ENCODE measurements at regions not wholly inside any gene's neighbourhood (a gene's known extent, or its start where the extent isn't known, plus 50 kb on each side); places are given as distances from the start of the nearest gene placed in this dataset.

DNA sequence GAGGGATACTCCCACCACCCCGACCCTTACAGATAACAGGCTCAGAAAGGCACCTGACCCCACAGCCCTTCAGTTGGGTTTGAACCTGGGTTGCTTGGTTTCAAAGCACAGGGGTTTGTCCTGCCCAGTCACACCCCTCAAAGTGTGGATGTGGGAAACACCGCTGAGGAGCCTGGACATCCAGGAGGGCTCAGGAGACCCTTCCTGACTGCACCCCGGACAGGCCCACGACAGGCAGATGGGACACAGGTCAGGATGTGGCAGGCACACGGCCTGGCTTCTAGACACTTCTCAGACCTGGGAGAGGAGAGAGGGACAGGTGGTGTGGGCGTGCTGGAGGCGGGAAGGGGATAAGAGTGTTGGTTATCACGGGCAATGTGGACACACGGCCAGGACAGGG, 932.3 kb downstream of the BRD1 start:
- intact Hi-C loops (cut with micrococcal nuclease): no loop called here
- Mint-ChIP-seq H3K27ac (no peak overlapping the region), H3K9me3 (no peaks in the 10 kb centered on the region), H3K27me3 (ENCODE audit: low read depth) (peaks cover 39% of the 10 kb centered on the region), H3K36me3 (ENCODE audit: low read depth) (no peaks in the 10 kb centered on the region), H3K4me3 (no peak overlapping the region), H3K4me1 (ENCODE audit: low read depth) (no peaks in the 10 kb centered on the region)
- CTCF ChIA-PET: no interaction called here
- DNase-seq: no peak

DNA sequence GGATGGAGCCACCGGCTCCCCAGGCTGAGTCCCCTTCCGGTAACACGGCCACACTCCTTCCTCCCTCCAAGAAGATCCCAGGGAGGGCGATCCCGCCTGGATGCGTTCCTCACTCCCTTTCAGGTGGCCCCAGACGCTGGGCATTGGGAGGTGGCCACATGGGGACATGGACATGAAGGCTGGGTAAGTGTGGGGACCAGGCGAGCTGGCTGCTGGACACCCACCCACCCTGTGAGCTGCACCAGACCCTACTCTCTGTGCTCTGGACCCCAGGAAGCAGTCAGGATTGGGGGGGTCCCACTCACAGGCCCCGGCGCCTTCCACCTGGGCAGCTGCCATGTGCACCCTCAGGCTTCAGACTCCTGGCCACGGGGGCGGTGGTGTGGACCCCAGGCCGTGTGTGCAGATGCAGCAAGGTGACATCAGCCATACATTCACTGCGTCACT, 932.8 kb downstream of the BRD1 start:
- intact Hi-C loops (cut with micrococcal nuclease): no loop called here
- peaks cover 39% of the 10 kb centered on the region for H3K27me3 Mint-ChIP-seq (ENCODE audit: low read depth)
- CTCF ChIA-PET: no interaction called here
- H3K4me1 Mint-ChIP-seq (ENCODE audit: low read depth): no peaks in the 10 kb centered on the region
- H3K27ac Mint-ChIP-seq: no peak overlapping the region
- DNase-seq: no peak
- H3K36me3 Mint-ChIP-seq (ENCODE audit: low read depth): no peaks in the 10 kb centered on the region
- no peak overlapping the region for H3K4me3 Mint-ChIP-seq
- H3K9me3 Mint-ChIP-seq: no peaks in the 10 kb centered on the region

DNA sequence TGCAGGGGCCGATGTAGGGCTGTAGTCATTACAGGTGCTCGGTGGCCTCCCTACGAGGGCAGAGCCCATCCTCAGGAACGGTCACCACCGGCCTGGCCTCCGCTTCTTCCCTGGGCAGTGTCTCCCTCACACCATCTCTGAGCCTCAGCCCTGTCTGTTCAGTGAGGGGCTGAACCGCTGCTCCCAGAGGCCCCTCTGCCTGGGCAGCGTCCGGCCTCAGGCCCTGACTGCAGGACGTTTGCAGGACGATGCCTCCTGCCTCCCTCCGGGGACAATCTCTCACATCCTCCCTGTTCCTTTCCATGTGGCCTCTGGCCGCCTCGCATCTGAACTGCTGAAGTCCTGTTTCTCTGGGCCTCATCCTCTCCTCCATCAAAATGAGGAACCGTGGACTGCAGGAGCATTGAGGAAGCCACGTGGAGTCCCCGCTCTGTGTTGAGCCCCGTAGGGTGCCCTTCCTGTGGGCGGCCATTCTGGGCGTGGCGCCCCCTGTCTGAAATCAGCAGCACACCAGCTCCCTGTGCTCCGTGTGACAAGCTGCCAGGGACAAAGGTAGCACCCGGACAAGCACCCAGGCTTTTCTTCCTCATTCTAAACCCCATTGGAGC, 933.5 kb downstream of the BRD1 start:
- Mint-ChIP-seq H3K36me3 (ENCODE audit: low read depth) (no peaks in the 10 kb centered on the region), H3K9me3 (no peaks in the 10 kb centered on the region), H3K27ac (no peak overlapping the region), H3K4me3 (no peak overlapping the region), H3K27me3 (ENCODE audit: low read depth) (peaks cover 43% of the 10 kb centered on the region), H3K4me1 (ENCODE audit: low read depth) (no peaks in the 10 kb centered on the region)
- CTCF ChIA-PET: no interaction called here
- DNase-seq: no peak
- intact Hi-C loops (cut with micrococcal nuclease): no loop called here

DNA sequence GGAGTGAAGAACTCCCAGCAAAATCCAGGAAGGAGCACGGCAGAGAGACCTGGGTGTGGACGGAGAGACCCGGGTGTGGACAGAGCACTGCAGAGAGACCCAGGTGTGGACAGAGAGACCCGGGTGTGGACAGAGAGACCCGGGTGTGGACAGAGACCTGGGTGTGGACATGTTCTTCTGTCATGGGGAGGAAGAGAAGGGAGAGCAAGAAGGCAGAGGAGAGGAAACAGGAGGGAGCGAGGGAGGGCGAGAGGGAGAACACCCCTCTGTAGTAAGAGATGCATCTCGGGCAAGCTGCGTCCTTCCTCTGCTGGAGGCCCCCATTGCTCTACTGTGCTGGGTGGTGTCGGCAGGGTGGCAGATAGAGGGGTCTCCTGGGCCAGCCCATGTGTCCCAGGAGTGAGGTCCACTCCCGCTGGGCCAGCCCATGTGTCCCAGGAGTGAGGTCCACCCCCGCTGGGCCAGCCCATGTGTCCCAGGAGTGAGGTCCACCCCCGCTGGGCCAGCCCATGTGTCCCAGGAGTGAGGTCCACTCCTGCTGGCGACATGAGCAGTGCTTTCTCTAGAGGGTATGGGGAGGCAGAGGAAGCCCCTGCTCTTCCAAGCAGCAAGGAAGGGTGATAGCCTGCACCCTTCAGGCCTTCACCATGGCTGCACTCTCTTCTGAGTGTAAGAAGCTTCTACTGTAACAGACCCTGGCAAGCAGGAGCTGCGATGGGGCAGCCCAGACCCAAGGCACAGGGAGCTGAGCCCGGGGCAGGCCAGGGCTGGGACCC, 934.2 kb downstream of the BRD1 start:
- H3K4me1 Mint-ChIP-seq (ENCODE audit: low read depth): no peaks in the 10 kb centered on the region
- H3K9me3 Mint-ChIP-seq: no peaks in the 10 kb centered on the region
- intact Hi-C loops (cut with micrococcal nuclease): no loop called here

DNA sequence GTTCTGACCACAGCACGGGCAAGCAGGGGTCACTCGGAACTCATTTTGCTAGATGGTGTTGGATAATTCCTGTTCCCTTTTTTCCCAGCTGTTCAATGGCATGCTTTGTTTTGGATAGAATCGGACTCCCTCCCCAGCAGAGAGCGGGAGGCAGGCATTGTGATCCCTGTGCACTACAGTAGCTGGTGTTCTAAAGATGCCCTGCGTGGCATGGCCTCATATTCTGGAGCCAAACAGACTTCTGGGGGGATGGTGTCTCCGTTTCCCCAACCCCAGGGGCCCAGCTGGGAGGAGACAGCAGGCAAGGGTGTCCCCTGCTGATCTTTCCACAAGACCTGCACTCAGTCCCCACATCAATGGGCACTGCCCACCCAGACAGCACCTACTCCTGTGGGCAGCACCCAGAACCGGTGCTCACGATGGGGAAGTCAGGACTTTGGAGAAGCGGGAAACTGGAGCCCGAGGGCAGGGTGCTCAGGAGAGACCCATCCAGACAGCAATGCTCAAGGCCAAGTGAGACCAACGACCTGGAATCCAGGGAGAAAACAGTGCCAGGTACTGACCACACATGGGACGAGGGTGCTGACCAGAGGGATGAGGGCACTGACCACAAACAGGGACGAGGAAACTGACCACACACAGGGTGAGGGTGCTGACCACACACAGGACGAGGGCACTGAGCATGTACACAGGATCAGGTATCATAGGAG, 934.9 kb downstream of the BRD1 start:
- H3K9me3 Mint-ChIP-seq: no peaks in the 10 kb centered on the region
- H3K36me3 Mint-ChIP-seq (ENCODE audit: low read depth): no peaks in the 10 kb centered on the region
- DNase-seq: no peak
- intact Hi-C loops (cut with micrococcal nuclease): no loop called here
- no peak overlapping the region for H3K4me3 Mint-ChIP-seq
- H3K27ac Mint-ChIP-seq: no peak overlapping the region
- peaks cover 45% of the 10 kb centered on the region for H3K27me3 Mint-ChIP-seq (ENCODE audit: low read depth)
- CTCF ChIA-PET: no interaction called here
- no peaks in the 10 kb centered on the region for H3K4me1 Mint-ChIP-seq (ENCODE audit: low read depth)

More for the DNA sequence above, 934.2 kb downstream of the BRD1 start:
- Mint-ChIP-seq H3K4me3 (no peak overlapping the region), H3K36me3 (ENCODE audit: low read depth) (no peaks in the 10 kb centered on the region), H3K27me3 (ENCODE audit: low read depth) (peaks cover 45% of the 10 kb centered on the region), H3K27ac (no peak overlapping the region)
- CTCF ChIA-PET: no interaction called here
- no peak for DNase-seq

DNA sequence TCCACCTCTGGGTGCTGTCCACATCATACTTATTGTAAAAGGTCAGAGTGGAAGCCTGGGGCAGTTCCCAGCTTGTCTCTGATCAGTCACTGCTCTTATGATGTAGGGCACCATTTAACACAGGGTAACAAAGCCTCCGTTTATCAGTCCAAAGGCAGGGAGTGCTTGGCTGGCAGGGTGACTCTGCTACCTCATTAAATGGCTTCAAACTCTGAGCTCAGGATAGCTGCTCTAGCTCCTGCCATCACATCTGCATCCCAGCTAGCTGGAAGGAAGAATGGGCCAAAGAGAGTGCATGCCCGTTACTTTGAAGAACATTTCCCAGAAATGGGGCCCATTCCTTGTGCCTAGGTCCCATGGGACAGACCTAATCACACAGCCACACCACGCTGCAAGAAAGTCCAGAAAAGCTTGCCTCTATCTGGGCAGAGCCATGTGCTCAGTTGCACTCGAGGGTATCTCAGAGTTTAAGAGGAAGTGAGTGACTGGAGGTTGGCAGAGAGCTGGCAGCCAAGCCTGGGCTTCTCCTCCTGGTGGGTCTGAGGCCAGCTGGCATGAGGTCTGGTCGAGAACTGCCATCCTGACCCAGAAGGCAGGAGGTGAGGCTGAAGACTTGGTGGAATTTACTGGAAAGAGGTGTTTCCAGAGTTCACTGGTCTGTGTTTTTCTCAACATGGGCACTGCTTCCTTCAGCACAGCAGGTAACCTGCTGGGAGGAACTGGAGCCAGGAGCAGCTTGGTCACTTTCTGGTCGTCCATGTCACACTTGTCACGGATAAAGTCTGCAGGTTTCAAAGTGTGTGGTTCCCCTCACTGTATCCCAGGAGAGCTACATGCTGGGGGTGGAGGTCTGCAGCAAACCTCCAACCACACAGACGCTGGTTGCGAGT, 935.7 kb downstream of the BRD1 start:
- intact Hi-C loops (cut with micrococcal nuclease): no loop called here
- CTCF ChIA-PET: interaction anchor here (0.6 kb wide), 1 partner anchor 54 kb away, joined by 3 read pairs; no protein-coding TSS in a partner anchor

DNA sequence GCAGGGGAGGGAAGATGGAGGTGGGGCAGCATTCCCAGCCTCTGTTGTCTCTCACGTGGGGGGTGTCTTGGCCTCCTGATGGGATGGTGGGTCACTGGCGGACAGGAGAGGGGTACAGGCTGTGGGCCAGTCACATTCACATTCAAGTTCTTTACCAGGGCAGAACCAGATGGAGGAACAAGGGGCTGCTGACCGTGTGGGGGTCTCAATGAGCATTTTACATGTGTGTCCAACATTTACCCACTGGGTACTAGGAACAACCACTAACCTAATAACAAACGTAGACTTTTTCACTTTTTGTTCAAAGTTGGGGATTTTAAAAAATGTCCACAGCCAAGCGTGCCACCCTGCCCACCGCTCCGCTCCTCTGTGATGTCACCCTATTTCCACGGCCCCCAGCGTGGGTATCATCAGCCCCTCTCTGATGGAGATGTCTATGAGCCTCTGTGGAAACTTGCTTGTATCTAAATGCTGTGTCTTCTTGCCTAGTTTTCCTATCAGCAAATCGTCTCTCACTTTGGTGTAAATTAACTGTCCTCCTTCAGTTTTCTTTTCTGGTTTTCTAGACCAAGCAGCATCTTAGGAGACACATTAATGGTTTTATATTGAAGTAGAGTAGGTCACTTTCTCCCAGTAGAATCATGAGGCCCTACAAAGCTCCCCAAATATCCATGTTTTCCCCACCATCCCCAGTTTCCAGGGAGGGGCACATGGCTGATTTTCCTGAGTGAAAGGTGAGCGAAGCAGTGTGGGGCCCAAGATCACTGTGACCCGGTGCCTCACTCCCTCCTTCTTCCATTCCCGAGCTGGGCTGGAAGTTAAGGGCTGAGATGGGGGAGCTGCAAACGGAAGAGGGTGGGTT, 936.7 kb downstream of the BRD1 start:
- intact Hi-C loops (cut with micrococcal nuclease): no loop called here
- Mint-ChIP-seq H3K27ac (no peak overlapping the region), H3K9me3 (no peaks in the 10 kb centered on the region), H3K27me3 (ENCODE audit: low read depth) (peaks cover 43% of the 10 kb centered on the region), H3K36me3 (ENCODE audit: low read depth) (no peaks in the 10 kb centered on the region), H3K4me3 (no peak overlapping the region), H3K4me1 (ENCODE audit: low read depth) (no peaks in the 10 kb centered on the region)
- DNase-seq: no peak
- CTCF ChIA-PET: interaction anchor here (0.6 to 1.6 kb wide), 2 partner anchors 12 to 53 kb away, joined by 3 to 4 read pairs; no protein-coding TSS in a partner anchor

More for the DNA sequence above, 935.7 kb downstream of the BRD1 start:
- Mint-ChIP-seq H3K4me3 (no peak overlapping the region), H3K36me3 (ENCODE audit: low read depth) (no peaks in the 10 kb centered on the region), H3K4me1 (ENCODE audit: low read depth) (no peaks in the 10 kb centered on the region), H3K27ac (no peak overlapping the region), H3K27me3 (ENCODE audit: low read depth) (peaks cover 40% of the 10 kb centered on the region), H3K9me3 (no peaks in the 10 kb centered on the region)
- no peak for DNase-seq

DNA sequence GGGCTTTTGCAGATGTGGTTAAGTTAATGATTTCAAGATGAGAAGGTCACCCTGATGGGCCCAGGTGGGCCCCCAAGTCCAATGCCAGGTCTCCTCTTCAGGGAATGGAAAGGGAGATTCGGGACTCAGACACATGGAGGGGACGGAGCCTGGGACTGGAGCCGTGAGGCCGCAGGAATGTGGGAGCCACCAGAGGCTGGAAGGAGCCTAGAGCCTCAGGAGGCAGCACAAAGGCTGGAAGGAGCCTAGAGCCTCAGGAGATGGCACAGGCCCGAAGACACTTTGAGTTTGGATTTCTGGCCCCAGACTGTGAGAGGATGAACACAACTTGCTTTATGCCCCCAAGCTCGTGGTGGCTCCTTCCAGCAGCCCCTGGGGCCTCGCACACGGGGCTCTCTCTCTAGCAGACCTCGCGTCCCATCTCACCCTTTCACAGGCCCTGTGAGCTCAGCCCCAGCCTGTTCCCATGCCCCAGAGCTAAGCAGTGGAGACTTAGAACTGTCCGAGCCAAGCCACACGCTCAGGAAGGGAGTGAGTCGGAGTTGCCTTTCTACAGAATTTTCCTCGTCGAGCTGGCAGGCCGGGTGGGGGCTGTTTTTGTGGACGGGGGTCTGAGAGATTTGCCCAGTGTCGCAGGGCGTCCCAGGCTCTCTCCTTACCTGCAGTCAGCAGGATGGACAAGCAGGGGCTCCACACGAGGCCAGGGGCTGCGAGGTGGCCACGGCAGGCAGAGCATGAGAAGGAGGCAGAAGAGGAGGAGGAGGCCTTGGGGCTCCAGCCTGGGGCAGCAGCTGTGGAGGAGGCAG, 937.6 kb downstream of the BRD1 start:
- Mint-ChIP-seq H3K9me3 (no peaks in the 10 kb centered on the region), H3K27ac (no peak overlapping the region), H3K27me3 (ENCODE audit: low read depth) (peaks cover 43% of the 10 kb centered on the region), H3K36me3 (ENCODE audit: low read depth) (no peaks in the 10 kb centered on the region), H3K4me1 (ENCODE audit: low read depth) (no peaks in the 10 kb centered on the region), H3K4me3 (no peak overlapping the region)
- CTCF ChIA-PET: interaction anchor here (1.6 kb wide), 1 partner anchor 11 kb away, joined by 4 read pairs; no protein-coding TSS in a partner anchor
- DNase-seq: no peak
- intact Hi-C loops (cut with micrococcal nuclease): no loop called here

DNA sequence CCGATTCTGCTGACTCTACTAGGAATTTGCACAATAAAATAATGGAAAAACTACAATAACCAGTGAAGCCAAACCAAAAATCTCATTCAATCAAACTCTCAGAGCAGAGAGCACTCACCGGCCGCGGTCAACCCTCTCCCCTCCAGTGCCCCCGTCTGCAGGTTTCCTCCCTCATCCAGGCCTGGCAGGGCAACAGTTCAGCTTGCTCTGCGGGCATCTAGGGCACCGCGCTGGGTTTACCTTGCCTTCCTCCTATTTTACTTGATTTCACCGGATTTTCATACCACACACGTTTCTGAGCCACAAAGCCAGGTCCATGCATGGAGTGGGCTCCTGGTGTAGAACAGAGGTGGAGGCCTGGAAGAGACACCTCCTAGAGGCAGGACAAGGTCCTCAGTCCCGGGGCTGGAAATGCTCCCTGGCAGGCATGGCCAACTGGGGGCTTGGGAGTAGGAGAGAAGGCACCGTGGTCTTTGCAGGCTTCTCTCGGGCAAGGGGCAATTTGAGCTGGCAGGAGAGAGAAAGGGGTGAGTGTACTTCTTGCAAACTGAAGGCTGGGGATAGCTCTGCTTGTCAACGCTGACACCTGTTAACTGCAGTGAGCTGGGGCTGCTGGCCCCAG, 938.4 kb downstream of the BRD1 start:
- H3K36me3 Mint-ChIP-seq (ENCODE audit: low read depth): no peaks in the 10 kb centered on the region
- H3K4me3 Mint-ChIP-seq: no peak overlapping the region
- peaks cover 40% of the 10 kb centered on the region for H3K27me3 Mint-ChIP-seq (ENCODE audit: low read depth)
- DNase-seq: no peak
- no peaks in the 10 kb centered on the region for H3K9me3 Mint-ChIP-seq
- no peaks in the 10 kb centered on the region for H3K4me1 Mint-ChIP-seq (ENCODE audit: low read depth)
- H3K27ac Mint-ChIP-seq: no peak overlapping the region
- intact Hi-C loops (cut with micrococcal nuclease): no loop called here
- CTCF ChIA-PET: no interaction called here

DNA sequence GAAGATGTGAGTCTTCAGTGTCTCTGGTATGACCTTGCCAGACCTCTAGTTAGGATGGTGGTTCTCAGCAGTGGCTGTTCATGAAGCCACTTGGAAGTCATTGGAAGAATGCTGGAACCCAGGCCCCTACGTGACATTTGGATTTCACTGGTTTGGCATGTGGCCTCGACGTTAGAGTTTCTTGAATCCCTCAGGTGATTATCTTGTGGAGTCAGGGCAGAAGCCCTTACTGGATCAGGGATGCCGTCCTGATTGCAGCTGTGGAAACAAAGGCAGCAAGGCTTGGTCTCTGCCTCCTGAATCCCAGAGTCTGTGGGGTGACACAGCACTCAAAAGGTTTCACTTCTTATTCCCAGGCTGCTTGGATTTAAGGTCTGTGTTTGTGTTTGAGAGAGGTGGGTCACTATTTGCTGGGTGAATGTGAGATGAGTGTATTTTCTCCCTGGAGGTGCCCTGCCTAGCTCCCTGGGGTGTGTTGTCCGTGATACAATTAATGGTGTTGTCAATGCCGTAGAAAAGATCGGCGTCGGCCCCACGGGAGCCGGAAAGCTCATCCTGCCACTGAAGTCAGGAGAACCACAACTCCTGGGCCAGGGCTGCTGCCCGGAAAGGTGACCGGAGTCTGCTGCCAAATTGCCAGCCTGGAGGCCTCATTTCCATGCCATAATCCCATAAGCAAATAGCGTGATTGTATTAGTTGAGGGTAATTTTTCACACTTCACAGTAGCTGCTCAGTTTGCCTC, 939.0 kb downstream of the BRD1 start:
- Mint-ChIP-seq H3K36me3 (ENCODE audit: low read depth) (no peaks in the 10 kb centered on the region), H3K9me3 (no peaks in the 10 kb centered on the region)

More for the DNA sequence above, 939.0 kb downstream of the BRD1 start:
- H3K27ac Mint-ChIP-seq: no peak overlapping the region
- H3K27me3 Mint-ChIP-seq (ENCODE audit: low read depth): peaks cover 39% of the 10 kb centered on the region
- H3K4me1 Mint-ChIP-seq (ENCODE audit: low read depth): no peaks in the 10 kb centered on the region
- DNase-seq: no peak
- intact Hi-C loops (cut with micrococcal nuclease): no loop called here
- H3K4me3 Mint-ChIP-seq: no peak overlapping the region
- CTCF ChIA-PET: no interaction called here

Data from activated naive CD4-positive, alpha-beta T cell treated with anti-CD3 and anti-CD28 coated beads for 36 hours (primary cell).